NCI-H2029 (cell line): ENCODE measurements at regions not wholly inside any gene's neighbourhood (a gene's known extent, or its start where the extent isn't known, plus 50 kb on each side); places are given as distances from the start of the nearest gene placed in this dataset.
"Not testable (repeated sequence)": the region's sequence is repeated elsewhere in the genome, so short reads cannot be mapped to it uniquely, and the experiment has no call there.

Source experiments
- DNase-seq: peaks from one replicate; lab custom pipeline; 2025; lab: John Stamatoyannopoulos, UW

DNA sequence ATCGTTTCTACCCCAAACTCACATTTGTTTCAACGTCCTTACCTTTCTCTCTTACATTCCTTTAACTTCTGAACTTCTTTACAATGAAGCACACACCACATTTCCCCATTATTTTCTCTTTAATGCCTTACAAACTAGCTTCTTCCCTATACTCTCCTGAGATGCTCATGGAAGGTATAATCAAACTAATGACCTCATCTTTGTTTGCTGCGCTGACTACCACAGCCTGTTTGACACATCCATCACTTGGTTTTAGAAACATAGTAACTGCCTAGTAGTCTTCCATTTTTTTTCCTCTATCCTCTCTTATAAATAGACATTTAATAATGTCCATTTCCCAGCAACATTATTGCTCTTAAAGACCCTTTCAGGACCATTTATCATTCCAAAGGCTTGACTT, 230.5 kb upstream of the LRTM1 start:
- no peak for DNase-seq

DNA sequence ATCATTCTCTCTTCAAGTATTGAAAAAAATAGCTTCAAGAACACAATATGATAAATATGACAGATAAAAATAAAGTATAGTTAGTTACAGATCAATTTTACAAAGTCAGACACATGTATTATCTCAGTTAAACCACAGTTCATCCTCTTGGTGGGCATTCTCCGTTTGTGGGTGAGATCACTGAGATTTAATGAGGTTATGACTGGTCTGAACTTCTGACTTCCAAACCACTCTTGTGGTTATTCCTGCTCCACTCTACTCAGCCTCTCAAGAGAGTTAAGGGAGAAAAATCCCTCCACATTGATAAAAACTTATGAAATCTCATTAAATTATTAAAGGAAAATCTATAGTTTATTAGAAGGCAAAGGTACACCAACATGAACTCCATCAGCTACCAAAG, 229.9 kb upstream of the LRTM1 start:
- no peak for DNase-seq

DNA sequence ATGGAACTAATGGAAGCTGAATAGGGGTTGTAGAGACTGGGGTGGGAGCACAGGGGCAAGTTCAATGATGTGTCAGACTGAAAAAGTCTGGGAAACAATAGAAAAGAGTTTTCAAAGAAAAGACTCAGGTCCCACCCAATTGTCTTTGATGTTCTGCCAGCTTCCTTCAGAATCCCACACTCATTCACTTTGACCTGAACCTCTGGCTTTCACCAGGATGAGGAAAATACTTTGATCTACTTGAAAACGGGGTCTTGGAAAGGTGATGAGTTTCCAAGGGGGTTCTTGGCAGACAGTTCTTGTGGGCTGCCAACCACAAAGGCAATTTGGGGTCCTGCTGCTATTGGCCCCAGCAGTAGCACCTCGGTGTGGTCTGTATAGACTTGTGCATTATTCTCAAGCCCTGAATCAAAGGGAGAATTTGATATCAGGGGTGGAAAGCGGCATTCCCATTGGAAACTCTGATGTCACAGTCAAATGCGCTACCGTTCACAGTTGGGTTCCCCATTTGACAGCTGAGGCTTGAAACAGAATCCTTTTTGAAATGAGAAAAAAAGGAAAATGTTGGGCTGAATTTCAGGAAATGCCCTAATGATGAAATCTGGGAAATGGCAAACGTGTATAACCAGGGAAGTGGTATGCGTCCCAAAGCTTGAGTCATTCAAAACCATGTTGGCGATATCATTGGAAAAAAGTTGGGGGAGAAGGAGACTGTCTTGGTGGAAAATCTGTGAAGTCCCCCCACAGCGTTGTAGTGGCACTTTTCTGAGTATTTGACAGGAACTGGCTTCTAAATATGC, 229.2 kb upstream of the LRTM1 start:
- DNase-seq, result no peak

DNA sequence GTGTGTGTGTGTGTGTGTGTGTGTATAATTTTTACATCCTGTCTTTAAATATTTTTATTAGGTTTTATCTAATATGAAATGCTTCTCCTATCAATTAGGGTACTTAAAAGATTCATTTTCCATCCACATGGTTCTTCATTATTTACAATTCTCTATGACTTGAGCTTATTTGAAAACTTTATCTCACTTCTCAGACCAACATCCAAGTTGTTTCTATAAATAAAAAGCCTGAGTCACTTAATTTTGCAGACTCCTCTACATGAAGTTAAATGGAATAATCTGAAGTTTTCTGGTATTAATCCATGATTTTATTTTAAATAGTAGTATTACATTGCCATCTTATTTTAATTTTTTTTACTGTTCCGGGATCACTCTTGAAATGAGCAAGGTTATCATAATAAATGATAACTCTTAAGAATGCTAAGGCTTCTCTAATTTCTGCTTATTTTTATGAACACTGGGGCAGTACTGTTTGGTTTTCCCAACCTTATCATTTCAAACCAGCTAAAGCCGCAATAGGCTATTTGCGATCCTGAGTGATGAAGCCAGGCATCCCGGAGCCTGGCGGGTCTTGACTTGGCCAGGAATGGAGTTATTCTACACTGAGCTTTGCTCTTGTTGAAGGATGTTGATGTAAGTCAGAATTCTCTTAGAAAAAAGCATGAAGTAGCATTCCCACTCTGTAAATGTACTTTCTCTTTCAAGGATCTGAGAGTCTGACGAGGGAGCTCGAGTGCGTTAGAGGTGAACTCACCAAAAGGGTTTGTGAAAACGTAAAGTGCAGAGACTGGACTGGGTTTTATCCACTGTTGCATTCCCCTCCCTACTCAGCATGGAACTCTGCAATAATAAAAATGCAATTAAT, 220.2 kb upstream of the LRTM1 start:
- DNase-seq, result no peak

DNA sequence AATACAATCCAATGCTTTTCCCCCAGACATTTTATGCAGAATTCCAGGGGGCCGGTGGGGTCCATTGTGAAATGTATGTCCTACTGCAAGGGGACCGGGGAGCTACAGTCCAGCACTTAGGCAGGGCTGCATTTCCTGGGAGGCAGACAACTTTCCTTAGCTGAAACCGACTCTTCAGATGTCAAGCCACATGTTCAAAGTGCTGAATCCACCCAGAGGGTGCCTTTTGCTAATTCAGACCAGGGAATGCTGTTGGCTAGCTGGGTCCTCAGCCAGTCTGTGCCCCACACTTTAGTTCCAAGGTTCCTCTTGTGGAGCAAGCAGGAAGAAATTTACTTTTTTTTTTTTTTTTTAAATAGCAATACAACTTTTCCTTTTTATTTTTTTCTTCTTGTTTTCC, 219.5 kb upstream of the LRTM1 start:
- no peak for DNase-seq

DNA sequence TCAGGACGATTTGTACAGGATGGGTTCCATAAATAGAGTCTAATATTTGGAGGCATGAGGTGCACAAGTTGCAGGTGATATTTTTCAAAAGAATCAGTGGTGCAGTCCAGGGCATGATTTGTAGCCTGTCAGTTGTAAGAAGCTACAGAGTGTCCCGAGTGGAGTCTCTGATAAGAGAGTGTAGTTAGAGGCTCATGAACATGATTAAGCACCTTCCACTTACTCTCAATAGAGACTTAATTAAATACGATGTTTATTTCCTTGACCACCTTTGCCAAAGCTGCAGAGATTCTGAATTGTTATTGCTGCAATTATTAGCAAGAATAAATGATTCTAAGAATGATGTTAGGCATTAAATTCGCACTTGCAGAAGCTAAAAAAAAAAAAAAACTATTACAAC, 218.4 kb upstream of the LRTM1 start:
- no peak for DNase-seq

DNA sequence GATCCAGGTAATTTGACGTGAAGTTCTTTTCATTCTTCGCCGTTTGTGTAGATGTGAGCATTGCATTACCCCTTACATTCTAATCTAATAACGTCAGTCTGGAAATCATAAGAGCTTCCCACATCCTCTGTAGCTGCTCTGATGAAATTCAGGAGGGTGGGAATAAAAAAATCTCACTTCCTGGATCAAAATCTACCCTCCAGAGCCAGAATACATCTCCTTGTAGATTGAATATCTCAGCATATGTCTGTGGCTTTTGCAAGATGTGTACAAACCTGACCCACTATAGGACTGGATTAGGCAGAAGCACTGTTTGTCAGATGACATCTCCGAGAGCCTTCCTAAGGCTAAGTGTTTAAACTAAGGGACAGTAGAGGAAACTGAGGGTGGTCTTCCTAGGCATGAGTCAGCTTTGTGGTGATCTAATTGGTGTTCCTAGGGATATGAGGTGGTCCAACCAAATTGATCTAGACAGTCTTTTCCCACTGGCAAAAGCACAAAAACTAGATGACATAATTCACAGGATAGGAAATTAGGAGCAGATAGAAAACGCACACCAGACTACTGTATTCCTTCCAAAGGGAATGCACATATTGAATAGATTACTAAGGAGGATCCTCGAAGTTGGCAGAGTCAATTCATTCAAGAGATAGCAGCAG, 216.3 kb upstream of the LRTM1 start:
- DNase-seq, result no peak

DNA sequence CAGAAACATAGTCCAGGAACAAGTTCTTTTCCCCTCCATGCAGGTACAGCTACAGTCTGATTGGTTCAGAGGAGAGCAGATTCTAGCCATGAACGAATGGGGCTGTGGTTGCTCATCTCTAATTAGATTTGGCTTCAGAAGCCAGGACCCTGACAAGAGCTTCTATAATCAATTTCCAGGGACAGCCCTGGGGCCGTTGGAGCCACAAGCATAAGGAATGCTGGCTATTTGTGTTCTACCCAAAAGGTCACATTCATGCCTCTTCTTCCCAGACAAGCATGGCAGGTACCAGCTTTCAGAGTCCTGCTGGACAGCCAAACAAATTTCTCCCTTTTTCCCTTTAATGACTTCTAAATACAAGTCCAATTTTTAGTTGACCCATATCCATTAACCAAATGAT, 215.5 kb upstream of the LRTM1 start:
- no peak for DNase-seq

DNA sequence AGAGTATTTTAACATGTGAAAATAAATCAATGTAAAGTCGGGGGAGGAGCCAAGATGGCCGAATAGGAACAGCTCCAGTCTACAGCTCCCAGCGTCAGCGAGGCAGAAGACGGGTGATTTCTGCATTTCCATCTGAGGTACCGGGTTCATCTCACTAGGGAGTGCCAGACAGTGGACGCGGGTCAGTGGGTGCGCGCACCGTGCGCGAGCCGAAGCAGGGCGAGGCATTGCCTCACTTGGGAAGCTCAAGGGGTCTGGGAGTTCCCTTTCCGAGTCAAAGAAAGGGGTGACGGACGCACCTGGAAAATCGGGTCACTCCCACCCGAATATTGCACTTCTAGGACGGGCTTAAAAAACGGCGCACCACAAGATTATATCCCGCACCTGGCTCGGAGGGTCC, 208.4 kb upstream of the LRTM1 start:
- not testable (repeated sequence) for DNase-seq

DNA sequence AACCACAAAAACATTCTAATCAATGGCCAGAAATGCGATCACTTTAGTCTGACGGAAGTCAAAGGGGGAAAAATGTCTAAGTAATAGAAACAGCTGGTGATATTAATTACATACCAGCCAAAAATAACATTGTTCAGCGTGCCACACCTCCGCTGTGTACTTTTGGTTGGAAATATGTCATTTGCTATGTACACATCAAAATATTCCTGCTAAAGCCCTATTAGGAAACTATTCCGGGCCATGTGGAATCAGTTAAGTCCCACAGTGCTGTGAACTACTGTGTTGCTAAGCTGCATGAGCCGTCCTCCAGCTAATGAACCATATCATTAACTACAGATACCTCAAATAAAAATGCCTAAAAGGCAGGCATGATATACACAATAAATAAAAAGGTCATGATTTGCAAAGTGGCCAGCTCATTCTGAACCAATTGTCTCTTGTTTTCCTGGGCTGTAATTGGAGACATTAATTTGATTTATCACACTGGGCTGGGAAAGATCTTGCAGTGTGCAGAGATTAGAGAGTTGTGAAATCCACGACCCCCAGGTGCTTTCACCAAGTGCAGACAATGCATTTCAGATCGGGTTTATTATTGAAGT, 200.5 kb upstream of the LRTM1 start:
- no peak for DNase-seq

DNA sequence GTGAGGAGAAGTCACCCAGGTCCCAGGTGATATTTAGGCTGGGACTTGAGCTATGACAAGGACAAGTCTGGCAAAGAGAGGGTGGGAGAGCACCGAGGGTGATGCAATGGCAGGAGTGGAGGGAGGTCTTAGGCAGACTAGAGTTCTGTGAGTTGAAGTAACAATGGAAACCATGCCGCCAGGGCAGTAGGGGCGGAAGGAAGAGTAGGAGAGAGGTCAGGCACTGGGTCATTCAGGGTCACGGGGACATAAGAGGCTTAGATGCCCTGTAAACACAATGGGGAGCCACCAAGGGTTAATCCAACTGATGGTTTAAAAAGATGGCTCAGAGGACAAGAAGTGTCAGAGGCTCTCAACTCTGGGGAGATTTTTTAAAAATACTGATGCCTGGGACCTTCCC, 199.7 kb upstream of the LRTM1 start:
- DNase-seq, result no peak

DNA sequence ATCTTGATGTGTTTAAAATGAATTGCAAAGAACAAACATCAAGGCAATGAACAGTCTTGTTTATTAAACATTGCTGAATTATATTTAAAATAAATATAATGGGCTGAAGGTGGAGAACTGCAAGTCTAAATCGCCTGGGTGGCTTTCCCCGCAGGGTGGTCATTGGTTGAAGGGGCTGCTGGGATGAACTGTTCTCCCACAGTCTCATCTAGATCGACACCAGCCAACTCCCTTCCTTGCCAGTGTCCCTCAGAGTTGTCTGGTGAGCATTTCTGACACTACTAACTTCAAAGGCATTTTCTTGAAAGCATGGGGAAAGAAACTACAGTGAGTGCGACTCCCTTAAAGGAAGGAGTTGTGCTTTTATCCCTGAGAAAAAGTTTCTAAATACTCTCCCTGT, 196.5 kb upstream of the LRTM1 start:
- no peak for DNase-seq
